ENCODE measurements at regions not wholly inside any gene's neighbourhood (a gene's known extent, or its start where the extent isn't known, plus 50 kb on each side); places are given as distances from the start of the nearest gene placed in this dataset.

GRCh38 chr4:119739796-119740195 lies 111.2 kb upstream of the PDE5A start:
- no peak for DNase-seq

GRCh38 chr4:119738901-119739300 lies 110.3 kb upstream of the PDE5A start:
- DNase-seq = no peak

GRCh38 chr4:119736559-119736958 lies 108.0 kb upstream of the PDE5A start:
- no peak for DNase-seq

- DNase-seq = no peak
Measured at GRCh38 chr4:119735165-119735651, 106.6 kb upstream of the PDE5A start.

- no peak for DNase-seq
Measured at GRCh38 chr4:119733431-119733830, 104.8 kb upstream of the PDE5A start.

- no peak for DNase-seq
Measured at GRCh38 chr4:119731778-119732177, 103.2 kb upstream of the PDE5A start.

- DNase-seq = no peak
Measured at GRCh38 chr4:119731146-119731742, 102.6 kb upstream of the PDE5A start.

- DNase-seq = no peak
Measured at GRCh38 chr4:119730671-119730950, 102.0 kb upstream of the PDE5A start.

GRCh38 chr4:119729835-119730670 lies 101.4 kb upstream of the PDE5A start:
- DNase-seq = no peak

GRCh38 chr4:119728692-119729593 lies 100.3 kb upstream of the PDE5A start:
- no peak for DNase-seq

GRCh38 chr4:119728185-119728584 lies 99.6 kb upstream of the PDE5A start:
- DNase-seq = no peak

- no peak for DNase-seq
Measured at GRCh38 chr4:119726505-119726904, 97.9 kb upstream of the PDE5A start.

GRCh38 chr4:119725688-119726330 lies 97.2 kb upstream of the PDE5A start:
- DNase-seq = no peak

GRCh38 chr4:119725011-119725410 lies 96.4 kb upstream of the PDE5A start:
- DNase-seq = no peak

GRCh38 chr4:119722670-119723069 lies 94.1 kb upstream of the PDE5A start:
- DNase-seq = no peak

- no peak for DNase-seq
Measured at GRCh38 chr4:119721878-119722277, 93.3 kb upstream of the PDE5A start.

- no peak for DNase-seq
Measured at GRCh38 chr4:119715490-119716445, 87.2 kb upstream of the PDE5A start.

GRCh38 chr4:119709418-119709817 lies 80.8 kb upstream of the PDE5A start:
- DNase-seq = no peak

- no peak for DNase-seq
Measured at GRCh38 chr4:119707336-119707735, 78.7 kb upstream of the PDE5A start.

GRCh38 chr4:119706804-119707203 lies 78.2 kb upstream of the PDE5A start:
- no peak for DNase-seq

GRCh38 chr4:119697887-119698393 lies 69.3 kb upstream of the PDE5A start:
- DNase-seq = no peak

GRCh38 chr4:119696963-119697362 lies 68.4 kb upstream of the PDE5A start:
- no peak for DNase-seq

Measured in right hindlimb (tissue), 1 donor.